Activated effector memory CD4-positive, alpha-beta T cell treated with anti-CD3 and anti-CD28 coated beads, Interleukin-2, amount 50 U/mL, for 16 hours (primary cell): ENCODE measurements at regions not wholly inside any gene's neighbourhood (a gene's known extent, or its start where the extent isn't known, plus 50 kb on each side); places are given as distances from the start of the nearest gene placed in this dataset.
"Not testable (repeated sequence)": the region's sequence is repeated elsewhere in the genome, so short reads cannot be mapped to it uniquely, and the experiment has no call there.

Experiments
- DNase-seq: peaks from one replicate; pipeline ENCODE4 v3.0.0-alpha.2; 2020

- DNase-seq = no peak
Observed at GRCh38 chr5:7117961-7118360, 278.0 kb upstream of the ADCY2 start.

GRCh38 chr5:7131680-7132079 lies 264.3 kb upstream of the ADCY2 start:
- no peak for DNase-seq

DNA sequence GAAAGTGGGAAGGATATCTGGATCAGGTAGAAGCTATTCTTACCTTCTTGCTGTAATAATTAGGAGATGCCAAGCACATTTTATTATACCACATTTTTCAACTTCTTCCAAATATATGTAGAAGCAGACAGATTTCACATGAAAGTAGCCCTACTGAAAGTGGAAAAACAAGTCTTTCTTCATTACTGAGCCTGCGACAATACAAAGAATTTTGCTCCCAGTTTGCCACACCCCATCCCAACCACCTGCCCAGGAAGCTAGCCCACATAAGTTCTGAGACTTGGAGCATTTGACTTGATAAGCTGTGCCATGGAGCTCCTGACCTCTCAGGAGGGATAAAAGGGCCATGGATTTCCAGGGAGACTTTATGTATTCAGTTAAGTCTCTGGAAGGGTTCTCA lies 249.1 kb upstream of the ADCY2 start:
- no peak for DNase-seq

GRCh38 chr5:7157083-7157482 lies 238.9 kb upstream of the ADCY2 start:
- no peak for DNase-seq

- DNase-seq = no peak
Observed at GRCh38 chr5:7169240-7169878, 226.6 kb upstream of the ADCY2 start.

DNA sequence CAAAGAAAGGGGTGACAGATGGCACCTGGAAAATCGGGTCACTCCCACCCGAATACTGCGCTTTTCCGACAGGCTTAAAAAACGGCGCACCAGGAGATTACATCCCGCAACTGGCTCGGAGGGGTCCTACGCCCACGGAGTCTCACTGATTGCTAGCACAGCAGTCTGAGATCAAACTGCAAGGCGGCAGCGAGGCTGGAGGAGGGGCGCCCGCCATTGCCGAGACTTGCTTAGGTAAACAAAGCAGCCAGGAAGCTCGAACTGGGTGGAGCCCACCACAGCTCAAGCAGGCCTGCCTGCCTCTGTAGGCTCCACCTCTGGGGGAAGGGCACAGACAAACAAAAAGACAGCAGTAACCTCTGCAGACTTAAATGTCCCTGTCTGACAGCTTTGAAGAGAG lies 225.2 kb upstream of the ADCY2 start:
- not testable (repeated sequence) for DNase-seq

- DNase-seq = no peak
Observed at GRCh38 chr5:7179364-7179763, 216.6 kb upstream of the ADCY2 start.

DNA sequence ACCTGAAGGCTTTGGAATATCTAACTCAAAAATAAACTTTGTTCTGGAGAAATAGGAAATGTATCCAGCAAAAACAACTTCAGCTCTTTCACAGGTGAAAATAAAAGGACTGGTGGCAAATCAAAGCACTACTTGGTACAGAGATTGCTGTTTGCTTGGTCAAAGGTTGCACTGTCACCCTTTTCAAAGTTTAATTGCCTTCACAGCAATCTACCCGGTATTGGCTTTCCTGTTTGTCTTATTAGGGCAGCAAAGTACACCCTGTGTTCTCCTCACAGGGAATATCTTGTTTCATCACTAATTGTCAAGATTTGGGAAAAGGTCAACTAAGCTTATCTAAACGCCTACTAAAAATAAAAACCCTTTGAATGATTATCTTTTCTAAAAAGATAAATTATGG lies 214.1 kb upstream of the ADCY2 start:
- DNase-seq = no peak

DNA sequence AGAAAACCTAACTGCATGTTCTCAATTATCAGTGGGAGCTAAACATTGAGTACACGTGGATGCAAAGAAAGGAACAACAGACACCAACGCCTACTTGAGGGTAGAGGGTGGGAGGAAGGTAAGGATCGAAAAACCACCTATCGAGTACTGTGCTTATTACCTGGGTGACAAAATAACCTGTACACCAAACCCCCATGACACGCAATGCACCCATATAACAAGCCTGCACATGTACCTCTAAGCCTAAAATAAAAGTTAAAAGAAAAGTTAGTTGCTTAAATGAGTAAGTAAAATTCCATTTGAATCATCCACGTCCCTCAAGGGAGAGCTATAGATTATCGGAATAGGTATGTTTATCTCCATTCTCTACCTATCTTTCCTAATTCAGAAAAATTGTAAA lies 210.2 kb upstream of the ADCY2 start:
- no peak for DNase-seq

GRCh38 chr5:7186818-7187217 lies 209.1 kb upstream of the ADCY2 start:
- no peak for DNase-seq

DNA sequence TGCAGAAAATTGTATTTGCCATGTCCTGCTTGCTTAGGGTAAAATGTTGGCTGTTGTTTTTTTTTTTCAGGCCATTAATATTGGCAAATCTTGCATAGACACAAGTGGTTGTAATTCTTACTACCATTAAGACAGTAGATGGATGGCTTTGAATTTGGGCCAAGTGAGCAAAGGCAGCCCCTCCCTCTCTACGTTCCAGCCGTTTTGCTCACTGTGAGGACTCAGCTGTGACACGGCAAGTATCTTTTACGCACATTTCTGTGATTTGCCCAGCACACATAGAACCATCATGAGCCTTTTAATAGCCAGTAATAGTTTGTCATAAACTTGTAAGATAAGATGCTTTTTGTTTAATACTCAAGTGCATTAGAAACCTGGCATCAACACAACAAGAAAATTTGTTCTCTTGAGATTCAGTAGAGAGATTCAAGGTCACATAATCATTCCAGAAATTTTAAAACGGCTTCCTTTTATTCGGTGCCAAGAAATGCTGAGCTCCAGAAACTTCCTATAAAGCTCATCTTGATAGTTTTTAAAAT lies 205.2 kb upstream of the ADCY2 start:
- DNase-seq = no peak

- DNase-seq = no peak
Observed at GRCh38 chr5:7192016-7192415, 203.9 kb upstream of the ADCY2 start.

- no peak for DNase-seq
Observed at GRCh38 chr5:7202846-7203245, 193.1 kb upstream of the ADCY2 start.

- DNase-seq = no peak
Observed at GRCh38 chr5:7207979-7208378, 188.0 kb upstream of the ADCY2 start.

DNA sequence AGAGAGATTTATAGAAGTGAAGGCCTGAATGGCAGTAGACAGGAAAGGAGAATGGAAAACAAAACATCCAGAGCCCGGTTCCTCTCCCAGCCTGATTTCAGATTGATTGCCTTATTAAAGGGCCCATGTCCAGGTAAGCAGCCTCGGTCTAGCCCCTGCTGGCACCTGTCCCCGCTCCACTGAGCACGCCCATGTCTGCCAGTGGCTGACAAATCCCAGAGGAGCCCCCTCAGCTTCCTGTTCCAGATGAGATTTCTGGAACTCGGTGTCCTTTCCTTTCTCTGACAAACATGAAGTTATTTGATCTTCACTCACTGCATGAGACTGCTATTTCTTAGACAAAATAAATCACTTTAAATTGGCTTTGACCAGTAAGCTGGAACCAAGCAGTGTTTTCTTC lies 187.0 kb upstream of the ADCY2 start:
- DNase-seq = no peak

DNA sequence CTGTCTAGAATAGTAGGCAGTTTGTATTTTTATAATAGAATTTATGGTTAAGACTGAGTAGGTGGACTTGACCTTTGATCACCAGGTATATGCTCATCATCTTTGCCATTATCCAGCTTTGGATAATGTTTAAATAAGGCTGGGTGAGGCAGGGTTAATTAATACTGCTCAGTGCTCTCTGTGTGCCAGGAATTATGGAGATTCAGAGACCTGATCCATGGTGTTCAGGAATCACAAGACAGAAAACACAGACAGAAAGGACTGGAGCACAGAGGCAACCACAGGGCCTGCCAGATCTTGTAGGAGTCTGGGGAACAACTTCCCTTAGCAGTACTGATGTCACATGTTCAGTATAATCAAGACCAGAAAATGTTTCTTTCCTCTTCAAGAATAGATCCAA lies 186.3 kb upstream of the ADCY2 start:
- no peak for DNase-seq

GRCh38 chr5:7210549-7210948 lies 185.4 kb upstream of the ADCY2 start:
- no peak for DNase-seq

GRCh38 chr5:7213525-7213924 lies 182.4 kb upstream of the ADCY2 start:
- DNase-seq = no peak

DNA sequence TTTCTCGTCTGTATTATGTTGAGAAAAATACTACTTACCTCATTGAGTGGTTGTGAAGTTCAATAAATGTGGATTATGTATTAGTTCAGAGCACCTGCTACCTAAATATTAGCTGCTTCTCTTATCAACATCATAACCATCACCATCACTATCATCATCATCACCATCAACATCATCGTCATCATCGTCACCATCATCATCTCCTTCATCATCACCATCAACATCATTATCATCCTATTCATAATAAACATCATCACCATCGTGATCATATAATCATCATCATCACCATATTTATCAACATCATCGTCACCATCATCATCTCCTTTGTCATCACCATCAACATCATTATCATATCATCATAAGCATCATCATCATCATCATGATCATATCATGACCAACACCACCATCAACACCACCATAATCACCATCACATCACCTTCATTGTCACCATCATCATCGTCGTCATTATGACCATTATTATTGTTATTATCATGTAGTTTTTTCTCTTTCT lies 181.0 kb upstream of the ADCY2 start:
- no peak for DNase-seq

- DNase-seq = no peak
Observed at GRCh38 chr5:7218141-7218540, 177.8 kb upstream of the ADCY2 start.

GRCh38 chr5:7220156-7220555 lies 175.8 kb upstream of the ADCY2 start:
- no peak for DNase-seq

DNA sequence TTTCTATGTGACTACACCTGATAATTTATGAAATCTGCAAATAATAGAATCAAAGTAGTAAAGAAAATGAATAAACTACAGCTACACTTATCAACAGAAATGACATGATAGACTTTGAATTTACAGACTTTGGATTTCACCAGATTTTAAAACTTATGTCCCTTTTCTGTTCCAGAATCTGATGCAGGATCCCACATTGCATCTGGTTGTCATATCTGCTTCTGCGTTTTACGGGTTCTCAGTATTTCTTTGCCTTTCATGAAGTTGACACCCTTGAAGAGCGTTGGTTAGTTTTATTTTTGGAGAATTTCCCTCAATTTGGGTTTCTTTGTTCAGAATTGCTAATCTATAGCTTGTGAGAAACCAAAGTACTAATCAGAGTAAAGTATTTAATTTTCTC lies 174.9 kb upstream of the ADCY2 start:
- no peak for DNase-seq

- no peak for DNase-seq
Observed at GRCh38 chr5:7225826-7226225, 170.1 kb upstream of the ADCY2 start.

DNA sequence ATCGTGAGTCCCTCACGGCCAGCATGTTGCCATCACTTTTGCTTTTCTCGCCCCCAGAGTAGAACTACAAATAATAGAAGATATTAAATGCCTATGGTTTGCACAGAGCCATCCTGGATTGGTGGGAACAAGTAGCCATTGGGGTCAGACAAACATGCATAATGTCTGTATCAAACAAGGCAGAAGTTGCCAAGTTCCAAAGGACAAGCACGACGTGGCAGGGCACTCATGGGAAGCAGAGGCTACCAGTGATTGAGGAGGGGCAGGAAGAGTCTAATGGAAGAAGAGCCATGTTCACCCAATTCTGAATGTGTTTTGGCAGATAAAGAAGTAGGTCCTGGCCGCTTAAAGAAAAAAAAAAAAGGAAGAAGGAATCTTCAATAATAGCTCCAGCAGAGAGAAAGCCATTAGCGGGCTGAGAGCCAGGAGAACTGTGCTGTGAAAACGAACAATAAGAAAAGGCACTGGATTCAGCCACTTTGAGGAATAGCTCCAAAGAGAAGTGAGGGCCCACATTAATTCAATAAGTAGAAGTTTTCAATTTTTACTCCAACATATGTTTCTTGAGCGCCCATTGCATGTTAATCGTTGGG lies 153.7 kb upstream of the ADCY2 start:
- DNase-seq = no peak

GRCh38 chr5:7244208-7244607 lies 151.7 kb upstream of the ADCY2 start:
- no peak for DNase-seq
